Smooth muscle cell (in vitro differentiated cells): ENCODE measurements at regions not wholly inside any gene's neighbourhood (a gene's known extent, or its start where the extent isn't known, plus 50 kb on each side); places are given as distances from the start of the nearest gene placed in this dataset.
"Not testable (repeated sequence)": the region's sequence is repeated elsewhere in the genome, so short reads cannot be mapped to it uniquely, and the experiment has no call there.

Experiments
- DNase-seq: peaks from one replicate; lab custom pipeline; 2025; ENCODE audit not compliant: unreplicated experiment; lab: John Stamatoyannopoulos, UW
- H2AFZ ChIP-seq: fragments of 200-600 bp; sonication (generic); 2 replicates; pipeline ENCODE4 v1.6.0; 2016; ENCODE audit warnings: antibody characterized with exemption, low read depth, mild to moderate bottlenecking
- H3F3A ChIP-seq: fragments of 200-600 bp; sonication (generic); 2 replicates; pipeline ENCODE4 v1.6.0; 2017; ENCODE audit warnings: antibody characterized with exemption, low read depth
- H3K27ac ChIP-seq: fragments of 200-600 bp; sonication (generic); 2 replicates; pipeline ENCODE4 v1.5.1; 2016; ENCODE audit warnings: low read depth, mild to moderate bottlenecking
- H3K27me3 ChIP-seq: fragments of 200-600 bp; sonication (generic); 2 replicates; pipeline ENCODE4 v1.6.1; 2016; ENCODE audit warnings: low read depth, mild to moderate bottlenecking
- H3K36me3 ChIP-seq: fragments of 200-600 bp; sonication (generic); 2 replicates; pipeline ENCODE4 v1.5.1; 2016; ENCODE audit warnings: low read depth
- H3K4me1 ChIP-seq: fragments of 200-600 bp; sonication (generic); 2 replicates; pipeline ENCODE4 v1.5.1; 2016; ENCODE audit warnings: low read depth
- H3K4me2 ChIP-seq: fragments of 200-600 bp; sonication (generic); 2 replicates; pipeline ENCODE4 v1.6.0; 2016; ENCODE audit warnings: mild to moderate bottlenecking
- H3K4me3 ChIP-seq: fragments of 200-600 bp; sonication (generic); 2 replicates; pipeline ENCODE4 v1.5.1; 2016; ENCODE audit warnings: mild to moderate bottlenecking
- H3K79me2 ChIP-seq: fragments of 200-600 bp; sonication (generic); 2 replicates; pipeline ENCODE4 v1.6.0; 2016; ENCODE audit warnings: low read depth, mild to moderate bottlenecking
- H3K9ac ChIP-seq: fragments of 200-600 bp; sonication (generic); 2 replicates; pipeline ENCODE4 v1.6.0; 2016; ENCODE audit warnings: low read depth
- H3K9me3 ChIP-seq: fragments of 200-600 bp; sonication (generic); replicated peaks from 2 replicates; pipeline ENCODE4 v1.5.1; 2016; ENCODE audit warnings: low read depth
- H4K20me1 ChIP-seq: fragments of 200-600 bp; sonication (generic); 2 replicates; pipeline ENCODE4 v1.6.0; 2016; ENCODE audit warnings: low read depth
- CTCF ChIP-seq: fragments of 200-600 bp; sonication (generic); IDR thresholded peaks from 2 replicates; pipeline ENCODE4 v1.5.1; 2017; ENCODE audit warnings: borderline replicate concordance, mild to moderate bottlenecking, antibody characterized with exemption; ENCODE audit not compliant: insufficient read depth, poor library complexity, severe bottlenecking
- WGBS: methylation state at CpG from one replicate; pipeline ENCODE4 v1.1.7; 2016; ENCODE audit warnings: low lambda C conversion rate; 5-methylcytosine and 5-hydroxymethylcytosine counted together

- Histone ChIP-seq H3K27me3 (no peaks in the 10 kb centered on the region), H4K20me1 (no peaks in the 10 kb centered on the region), H2AFZ (no peak overlapping the region), H3K4me2 (no peak overlapping the region), H3K27ac (no peak overlapping the region), H3K4me3 (no peak overlapping the region), H3K79me2 (no peaks in the 10 kb centered on the region), H3K36me3 (no peaks in the 10 kb centered on the region), H3K4me1 (no peaks in the 10 kb centered on the region), H3K9ac (no peak overlapping the region), H3F3A (no peaks in the 10 kb centered on the region), H3K9me3 (no peaks in the 10 kb centered on the region)
- WGBS: 33% methylated on average over 1 of the region's 1 CpG
- no peak for TF ChIP-seq CTCF
- no peak for DNase-seq
Measured at GRCh38 chr5:113742639-113743038, 229.1 kb downstream of the YTHDC2 start.

DNA sequence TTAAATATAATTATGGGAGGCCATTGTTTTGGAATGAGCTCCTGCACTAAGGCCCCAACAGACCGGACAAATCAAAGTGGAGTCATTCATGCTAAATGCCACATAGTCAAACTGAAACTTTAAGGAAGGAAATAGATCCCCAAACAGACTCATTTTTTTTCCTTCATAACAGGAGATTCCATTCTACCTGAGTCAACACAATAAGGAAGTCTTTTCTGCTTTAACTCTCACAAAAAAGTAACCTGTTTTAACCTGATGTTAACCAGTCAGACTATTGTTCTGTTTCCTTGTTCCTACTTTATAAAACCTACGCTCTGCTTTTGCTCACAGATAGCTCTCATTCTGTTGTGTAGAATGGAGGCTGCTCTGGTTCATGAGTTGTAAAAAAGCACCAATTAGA is 234.9 kb downstream of the YTHDC2 start:
- no peak for TF ChIP-seq CTCF
- Histone ChIP-seq H2AFZ (peak overlapping the region; percentile 34), H3K9me3 (no peaks in the 10 kb centered on the region), H3K27me3 (no peaks in the 10 kb centered on the region), H3K4me3 (no peak overlapping the region), H3K27ac (no peak overlapping the region), H3K36me3 (no peaks in the 10 kb centered on the region), H3K79me2 (no peaks in the 10 kb centered on the region), H3F3A (no peaks in the 10 kb centered on the region), H3K4me2 (no peak overlapping the region), H3K9ac (no peak overlapping the region), H4K20me1 (no peaks in the 10 kb centered on the region), H3K4me1 (no peaks in the 10 kb centered on the region)
- 78% methylated on average over 2 of the region's 2 CpGs for WGBS
- DNase-seq: no peak

- Histone ChIP-seq H3K27ac (no peak overlapping the region), H3K27me3 (no peaks in the 10 kb centered on the region), H4K20me1 (no peaks in the 10 kb centered on the region), H2AFZ (no peak overlapping the region), H3K9me3 (no peaks in the 10 kb centered on the region), H3K4me1 (no peaks in the 10 kb centered on the region), H3K36me3 (no peaks in the 10 kb centered on the region), H3K79me2 (no peaks in the 10 kb centered on the region), H3F3A (no peaks in the 10 kb centered on the region), H3K4me3 (no peak overlapping the region), H3K4me2 (no peak overlapping the region), H3K9ac (no peak overlapping the region)
- no peak for DNase-seq
- TF ChIP-seq CTCF: no peak
- 80% methylated on average over 1 of the region's 1 CpG for WGBS
Measured at GRCh38 chr5:113749334-113749733, 235.8 kb downstream of the YTHDC2 start.

DNA sequence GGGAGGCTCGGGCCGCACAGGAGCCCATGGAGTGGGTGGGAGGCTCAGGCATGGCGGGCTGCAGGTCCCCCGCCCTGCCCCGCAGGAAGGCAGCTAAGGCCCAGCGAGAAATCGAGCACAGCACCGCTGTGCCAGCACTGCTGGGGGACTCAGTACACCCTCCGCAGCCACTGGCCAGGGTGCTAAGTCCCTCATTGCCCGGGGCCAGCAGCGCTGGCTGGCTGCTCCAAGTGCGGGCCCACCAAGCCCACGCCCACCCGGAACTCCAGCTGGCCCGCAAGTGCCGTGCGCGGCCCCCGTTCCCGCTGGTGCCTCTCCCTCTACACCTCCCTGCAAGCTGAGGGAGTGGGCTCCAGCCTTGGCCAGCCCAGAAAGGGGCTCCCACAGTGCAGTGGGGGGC is 239.7 kb downstream of the YTHDC2 start:
- not testable (repeated sequence) for H3F3A ChIP-seq, H3K4me1 ChIP-seq, H3K27me3 ChIP-seq, H2AFZ ChIP-seq, H3K4me2 ChIP-seq, H3K36me3 ChIP-seq, H4K20me1 ChIP-seq, H3K9me3 ChIP-seq, H3K4me3 ChIP-seq, H3K27ac ChIP-seq, H3K9ac ChIP-seq, DNase-seq, H3K79me2 ChIP-seq
- 98% methylated on average over 13 of the region's 20 CpGs for WGBS
